SK-N-MC (cell line): ENCODE measurements at regions not wholly inside any gene's neighbourhood (a gene's known extent, or its start where the extent isn't known, plus 50 kb on each side); places are given as distances from the start of the nearest gene placed in this dataset.

Experiments used
- DNase-seq: peaks from one replicate; pipeline ENCODE4 v3.0.0-alpha.2; 2011; ENCODE audit warnings: low read depth, low spot score
- H3K27ac ChIP-seq: fragments of 200-600 bp; sonication (generic); 2 replicates; pipeline ENCODE4 v1.5.1; 2016; ENCODE audit warnings: mixed run types
- H3K36me3 ChIP-seq: fragments of 200-600 bp; sonication (generic); 2 replicates; pipeline ENCODE4 v1.6.1; 2017; ENCODE audit warnings: antibody characterized with exemption, low read length, mixed read lengths; ENCODE audit not compliant: insufficient read depth
- H3K4me3 ChIP-seq: fragments of 200-600 bp; sonication (generic); 2 replicates; pipeline ENCODE4 v1.5.1; 2016
- H3K9ac ChIP-seq: fragments of 200-600 bp; sonication (generic); 2 replicates; pipeline ENCODE4 v1.8.0; 2017; ENCODE audit warnings: mixed run types, mixed read lengths; ENCODE audit not compliant: insufficient read length
- H3K9me3 ChIP-seq: fragments of 200-600 bp; sonication (generic); 2 replicates; pipeline ENCODE4 v1.6.1; 2017; ENCODE audit warnings: low read depth, mild to moderate bottlenecking, antibody characterized with exemption, low read length, moderate library complexity, mixed read lengths
- EZH2 ChIP-seq: fragments of 200-600 bp; sonication (generic); IDR thresholded peaks from one replicate; pipeline ENCODE4 v1.6.1; 2017; ENCODE audit warnings: antibody characterized with exemption
- FOXP2 ChIP-seq: optimal IDR thresholded peaks from 2 replicates; pipeline ENCODE3; 2011; ENCODE audit warnings: mild to moderate bottlenecking, moderate library complexity; ENCODE audit not compliant: insufficient read depth; ENCODE audit errors: extremely low read length, control extremely low read depth
- POLR2AphosphoS5 ChIP-seq: IDR thresholded peaks from 2 replicates; pipeline ENCODE4 v1.6.1; 2012; ENCODE audit warnings: mild to moderate bottlenecking, low read depth, low read length, borderline replicate concordance

DNA sequence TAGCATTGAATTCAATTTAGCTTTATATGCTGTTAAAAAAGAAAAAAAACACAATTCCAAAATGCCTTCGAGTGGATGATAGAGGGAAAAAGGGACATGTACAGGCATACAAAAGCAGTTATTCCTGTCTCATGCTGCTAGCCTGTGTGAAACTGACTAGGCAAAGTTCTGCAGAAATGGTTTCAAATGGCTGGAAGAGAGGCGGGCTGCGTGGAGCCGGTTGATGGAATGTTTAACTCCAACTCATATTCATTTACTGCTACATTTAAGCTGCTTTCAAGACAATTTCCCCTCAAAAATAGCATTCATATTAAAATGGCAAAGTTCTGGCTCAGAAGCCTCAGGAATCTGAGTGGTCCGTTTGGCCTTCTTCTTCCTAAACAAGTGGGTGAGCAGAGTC, 143.8 kb upstream of the PPARGC1A start:
- Histone ChIP-seq H3K36me3 (no peaks in the 10 kb centered on the region), H3K9ac (no peak overlapping the region), H3K9me3 (no peaks in the 10 kb centered on the region), H3K27ac (no peak overlapping the region), H3K4me3 (no peak overlapping the region)
- no peak for DNase-seq
- TF ChIP-seq POLR2AphosphoS5 = no peak

GRCh38 chr4:24032371-24032989, 142.6 kb upstream of the PPARGC1A start:
- Histone ChIP-seq H3K36me3 (no peaks in the 10 kb centered on the region), H3K4me3 (no peak overlapping the region), H3K27ac (no peak overlapping the region), H3K9me3 (no peaks in the 10 kb centered on the region), H3K9ac (no peak overlapping the region)
- TF ChIP-seq FOXP2 = no peak
- TF ChIP-seq EZH2 = no peak
- no peak for TF ChIP-seq POLR2AphosphoS5
- no peak for DNase-seq

GRCh38 chr4:24026596-24026995, 136.7 kb upstream of the PPARGC1A start:
- no peak overlapping the region for H3K27ac ChIP-seq
- no peak overlapping the region for H3K9ac ChIP-seq
- no peaks in the 10 kb centered on the region for H3K36me3 ChIP-seq
- no peaks in the 10 kb centered on the region for H3K9me3 ChIP-seq
- TF ChIP-seq EZH2 (no peak), FOXP2 (no peak), POLR2AphosphoS5 (no peak)
- H3K4me3 ChIP-seq = no peak overlapping the region
- no peak for DNase-seq

GRCh38 chr4:24024605-24025004, 134.8 kb upstream of the PPARGC1A start:
- TF ChIP-seq EZH2 (no peak), FOXP2 (no peak), POLR2AphosphoS5 (no peak)
- Histone ChIP-seq H3K9ac (no peak overlapping the region), H3K4me3 (no peak overlapping the region), H3K27ac (no peak overlapping the region), H3K9me3 (no peaks in the 10 kb centered on the region), H3K36me3 (no peaks in the 10 kb centered on the region)
- no peak for DNase-seq

GRCh38 chr4:24024157-24024556, 134.3 kb upstream of the PPARGC1A start:
- Histone ChIP-seq H3K27ac (no peak overlapping the region), H3K4me3 (no peak overlapping the region), H3K9ac (no peak overlapping the region), H3K36me3 (no peaks in the 10 kb centered on the region), H3K9me3 (no peaks in the 10 kb centered on the region)
- no peak for DNase-seq
- TF ChIP-seq POLR2AphosphoS5 (no peak), EZH2 (no peak), FOXP2 (no peak)

GRCh38 chr4:24015782-24016181, 125.9 kb upstream of the PPARGC1A start:
- Histone ChIP-seq H3K36me3 (no peaks in the 10 kb centered on the region), H3K27ac (no peak overlapping the region), H3K4me3 (no peak overlapping the region), H3K9me3 (no peaks in the 10 kb centered on the region), H3K9ac (no peak overlapping the region)
- TF ChIP-seq EZH2 (no peak), POLR2AphosphoS5 (no peak), FOXP2 (no peak)
- DNase-seq = no peak

- Histone ChIP-seq H3K36me3 (no peaks in the 10 kb centered on the region), H3K27ac (no peak overlapping the region), H3K9ac (no peak overlapping the region), H3K4me3 (no peak overlapping the region), H3K9me3 (no peaks in the 10 kb centered on the region)
- TF ChIP-seq EZH2 = no peak
- TF ChIP-seq POLR2AphosphoS5 = no peak
- no peak for TF ChIP-seq FOXP2
- DNase-seq = no peak
Observed at GRCh38 chr4:24013668-24014422, 124.0 kb upstream of the PPARGC1A start.

- Histone ChIP-seq H3K9ac (no peak overlapping the region), H3K27ac (no peak overlapping the region), H3K36me3 (no peaks in the 10 kb centered on the region), H3K9me3 (no peaks in the 10 kb centered on the region), H3K4me3 (no peak overlapping the region)
- DNase-seq = no peak
- no peak for TF ChIP-seq FOXP2
- TF ChIP-seq EZH2 = no peak
- TF ChIP-seq POLR2AphosphoS5 = no peak
Observed at GRCh38 chr4:24010994-24011393, 121.1 kb upstream of the PPARGC1A start.
